ENCODE measurements at regions not wholly inside any gene's neighbourhood (a gene's known extent, or its start where the extent isn't known, plus 50 kb on each side); places are given as distances from the start of the nearest gene placed in this dataset.

- no peak for DNase-seq
Observed at GRCh38 chrX:7269589-7269988, 121.6 kb upstream of the PUDP start.

GRCh38 chrX:7266288-7266687 lies 118.3 kb upstream of the PUDP start:
- no peak for DNase-seq

GRCh38 chrX:7264399-7264798 lies 116.4 kb upstream of the PUDP start:
- DNase-seq, result no peak

GRCh38 chrX:7263961-7264360 lies 116.0 kb upstream of the PUDP start:
- no peak for DNase-seq

GRCh38 chrX:7263330-7263729 lies 115.4 kb upstream of the PUDP start:
- no peak for DNase-seq

- no peak for DNase-seq
Observed at GRCh38 chrX:7262551-7262950, 114.6 kb upstream of the PUDP start.

GRCh38 chrX:7261672-7262332 lies 113.8 kb upstream of the PUDP start:
- no peak for DNase-seq

GRCh38 chrX:7254144-7254543 lies 106.2 kb upstream of the PUDP start:
- DNase-seq, result no peak

GRCh38 chrX:7253565-7253964 lies 105.6 kb upstream of the PUDP start:
- no peak for DNase-seq

- DNase-seq, result no peak
Observed at GRCh38 chrX:7252013-7252610, 104.2 kb upstream of the PUDP start.

- DNase-seq, result no peak
Observed at GRCh38 chrX:7247346-7247745, 99.4 kb upstream of the PUDP start.

- no peak for DNase-seq
Observed at GRCh38 chrX:7244405-7244804, 96.5 kb upstream of the PUDP start.

GRCh38 chrX:7242613-7243012 lies 94.7 kb upstream of the PUDP start:
- DNase-seq, result no peak

GRCh38 chrX:7240929-7241328 lies 93.0 kb upstream of the PUDP start:
- DNase-seq, result no peak

GRCh38 chrX:7235071-7235470 lies 87.1 kb upstream of the PUDP start:
- DNase-seq, result no peak

- no peak for DNase-seq
Observed at GRCh38 chrX:7233580-7234406, 85.8 kb upstream of the PUDP start.

GRCh38 chrX:7228226-7228625 lies 80.3 kb upstream of the PUDP start:
- DNase-seq, result no peak

- no peak for DNase-seq
Observed at GRCh38 chrX:7225338-7225737, 77.4 kb upstream of the PUDP start.

- no peak for DNase-seq
Observed at GRCh38 chrX:7223271-7223670, 75.3 kb upstream of the PUDP start.

- DNase-seq, result no peak
Observed at GRCh38 chrX:7220121-7220520, 72.2 kb upstream of the PUDP start.

- DNase-seq, result no peak
Observed at GRCh38 chrX:7219153-7219705, 71.3 kb upstream of the PUDP start.

- no peak for DNase-seq
Observed at GRCh38 chrX:7218321-7219152, 70.6 kb upstream of the PUDP start.

GRCh38 chrX:7216981-7217587 lies 69.1 kb upstream of the PUDP start:
- no peak for DNase-seq
